ENCODE measurements at regions not wholly inside any gene's neighbourhood (a gene's known extent, or its start where the extent isn't known, plus 50 kb on each side); places are given as distances from the start of the nearest gene placed in this dataset.

GRCh38 chr9:28820741-28821140, 1247.5 kb upstream of the C9orf72 start:
- Histone ChIP-seq H3K27ac (no peak overlapping the region), H3K4me3 (no peak overlapping the region), H3K9me3 (no peaks in the 10 kb centered on the region), H3K27me3 (ENCODE audit: low read depth) (no peaks in the 10 kb centered on the region), H3K36me3 (no peaks in the 10 kb centered on the region), H3K4me1 (no peaks in the 10 kb centered on the region)
- intact Hi-C loops (cut with DNase I): no loop called here
- ATAC-seq (no peak), DNase-seq (no peak)
- no peak for TF ChIP-seq CTCF (IDR thresholded peaks at IDR 0.05)

- no peaks in the 10 kb centered on the region for H3K4me1 ChIP-seq
Measured at GRCh38 chr9:28821240-28821639, 1248.0 kb upstream of the C9orf72 start.

GRCh38 chr9:28824432-28824963, 1251.2 kb upstream of the C9orf72 start:
- Histone ChIP-seq H3K27ac (no peak overlapping the region), H3K36me3 (no peaks in the 10 kb centered on the region), H3K9me3 (no peaks in the 10 kb centered on the region), H3K27me3 (ENCODE audit: low read depth) (no peaks in the 10 kb centered on the region), H3K4me1 (no peaks in the 10 kb centered on the region), H3K4me3 (no peak overlapping the region)
- TF ChIP-seq CTCF (IDR thresholded peaks at IDR 0.05): no peak
- ATAC-seq (no peak), DNase-seq (no peak)
- intact Hi-C loops (cut with DNase I): no loop called here

More at GRCh38 chr9:28821240-28821639, 1248.0 kb upstream of the C9orf72 start:
- DNase-seq (no peak), ATAC-seq (no peak)
- TF ChIP-seq CTCF (IDR thresholded peaks at IDR 0.05): no peak
- intact Hi-C loops (cut with DNase I): no loop called here
- Histone ChIP-seq H3K27me3 (ENCODE audit: low read depth) (no peaks in the 10 kb centered on the region), H3K27ac (no peak overlapping the region), H3K4me3 (no peak overlapping the region), H3K9me3 (no peaks in the 10 kb centered on the region), H3K36me3 (no peaks in the 10 kb centered on the region)

GRCh38 chr9:28832168-28832770, 1259.0 kb upstream of the C9orf72 start:
- H3K27ac ChIP-seq: no peak overlapping the region
- DNase-seq (no peak), ATAC-seq (no peak)
- no peaks in the 10 kb centered on the region for H3K36me3 ChIP-seq
- H3K4me1 ChIP-seq: no peaks in the 10 kb centered on the region
- no peaks in the 10 kb centered on the region for H3K27me3 ChIP-seq (ENCODE audit: low read depth)
- H3K9me3 ChIP-seq: no peaks in the 10 kb centered on the region
- intact Hi-C loops (cut with DNase I): no loop called here
- H3K4me3 ChIP-seq: no peak overlapping the region
- TF ChIP-seq CTCF (IDR thresholded peaks at IDR 0.05): no peak

- DNase-seq: no peak
- no peak for ATAC-seq
- no peak for TF ChIP-seq CTCF (IDR thresholded peaks at IDR 0.05)
- H3K4me1 ChIP-seq: no peaks in the 10 kb centered on the region
- no peak overlapping the region for H3K27ac ChIP-seq
- no peak overlapping the region for H3K4me3 ChIP-seq
- no peaks in the 10 kb centered on the region for H3K9me3 ChIP-seq
- no peaks in the 10 kb centered on the region for H3K36me3 ChIP-seq
- intact Hi-C loops (cut with DNase I): no loop called here
- no peaks in the 10 kb centered on the region for H3K27me3 ChIP-seq (ENCODE audit: low read depth)
Measured at GRCh38 chr9:28834156-28834555, 1260.9 kb upstream of the C9orf72 start.
